ENCODE measurements at regions not wholly inside any gene's neighbourhood (a gene's known extent, or its start where the extent isn't known, plus 50 kb on each side); places are given as distances from the start of the nearest gene placed in this dataset.

- TF ChIP-seq, protein P1, sequence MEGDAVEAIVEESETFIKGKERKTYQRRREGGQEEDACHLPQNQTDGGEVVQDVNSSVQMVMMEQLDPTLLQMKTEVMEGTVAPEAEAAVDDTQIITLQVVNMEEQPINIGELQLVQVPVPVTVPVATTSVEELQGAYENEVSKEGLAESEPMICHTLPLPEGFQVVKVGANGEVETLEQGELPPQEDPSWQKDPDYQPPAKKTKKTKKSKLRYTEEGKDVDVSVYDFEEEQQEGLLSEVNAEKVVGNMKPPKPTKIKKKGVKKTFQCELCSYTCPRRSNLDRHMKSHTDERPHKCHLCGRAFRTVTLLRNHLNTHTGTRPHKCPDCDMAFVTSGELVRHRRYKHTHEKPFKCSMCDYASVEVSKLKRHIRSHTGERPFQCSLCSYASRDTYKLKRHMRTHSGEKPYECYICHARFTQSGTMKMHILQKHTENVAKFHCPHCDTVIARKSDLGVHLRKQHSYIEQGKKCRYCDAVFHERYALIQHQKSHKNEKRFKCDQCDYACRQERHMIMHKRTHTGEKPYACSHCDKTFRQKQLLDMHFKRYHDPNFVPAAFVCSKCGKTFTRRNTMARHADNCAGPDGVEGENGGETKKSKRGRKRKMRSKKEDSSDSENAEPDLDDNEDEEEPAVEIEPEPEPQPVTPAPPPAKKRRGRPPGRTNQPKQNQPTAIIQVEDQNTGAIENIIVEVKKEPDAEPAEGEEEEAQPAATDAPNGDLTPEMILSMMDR (IDR thresholded peaks at IDR 0.05) = no peak
- TF ChIP-seq POLR2A (IDR thresholded peaks at IDR 0.05) = no peak
Observed at GRCh38 chr13:63671296-63671695, 2255.6 kb upstream of the PCDH20 start.
